NCI-H345 (cell line): ENCODE measurements at regions not wholly inside any gene's neighbourhood (a gene's known extent, or its start where the extent isn't known, plus 50 kb on each side); places are given as distances from the start of the nearest gene placed in this dataset.
"Not testable (repeated sequence)": the region's sequence is repeated elsewhere in the genome, so short reads cannot be mapped to it uniquely, and the experiment has no call there.

ENCODE experiments used
- DNase-seq: peaks from one replicate; lab custom pipeline; 2025; lab: John Stamatoyannopoulos, UW

- DNase-seq = not testable (repeated sequence)
Observed at GRCh38 chr5:93682471-93683404, 58.7 kb downstream of the POU5F2 start.

- no peak for DNase-seq
Observed at GRCh38 chr5:93681432-93681831, 60.0 kb downstream of the POU5F2 start.

GRCh38 chr5:93677359-93677891 is 64.0 kb downstream of the POU5F2 start:
- DNase-seq = peak; percentile 67

GRCh38 chr5:93676704-93677103 is 64.7 kb downstream of the POU5F2 start:
- DNase-seq = no peak

- DNase-seq = no peak
Observed at GRCh38 chr5:93675460-93676450, 65.6 kb downstream of the POU5F2 start.

GRCh38 chr5:93674866-93675459 is 66.4 kb downstream of the POU5F2 start:
- no peak for DNase-seq

- DNase-seq = no peak
Observed at GRCh38 chr5:93674138-93674537, 67.3 kb downstream of the POU5F2 start.

GRCh38 chr5:93673316-93673954 is 68.0 kb downstream of the POU5F2 start:
- no peak for DNase-seq

GRCh38 chr5:93665648-93666047 is 75.8 kb downstream of the POU5F2 start:
- DNase-seq = peak; percentile 57

GRCh38 chr5:93660677-93661076 is 77.7 kb downstream of the NR2F1 start:
- no peak for DNase-seq

- DNase-seq = no peak
Observed at GRCh38 chr5:93658044-93658443, 75.0 kb downstream of the NR2F1 start.

- no peak for DNase-seq
Observed at GRCh38 chr5:93654676-93655075, 71.7 kb downstream of the NR2F1 start.

- DNase-seq = no peak
Observed at GRCh38 chr5:93653716-93654115, 70.7 kb downstream of the NR2F1 start.

- DNase-seq = no peak
Observed at GRCh38 chr5:93649234-93649900, 66.3 kb downstream of the NR2F1 start.

- no peak for DNase-seq
Observed at GRCh38 chr5:93644760-93645159, 61.7 kb downstream of the NR2F1 start.
